NCI-H524 treated with DMSO at 0.1 percent for 48 hours (cell line): ENCODE measurements at regions not wholly inside any gene's neighbourhood (a gene's known extent, or its start where the extent isn't known, plus 50 kb on each side); places are given as distances from the start of the nearest gene placed in this dataset.
A peak's percentile ranks its signal among the peaks of the same experiment; 100 is the strongest.
"Not testable (repeated sequence)": the region's sequence is repeated elsewhere in the genome, so short reads cannot be mapped to it uniquely, and the experiment has no call there.

Experiments
- DNase-seq: peaks from one replicate; lab custom pipeline; 2025; lab: John Stamatoyannopoulos, UW

GRCh38 chr11:72525466-72525865 is 91.1 kb upstream of the CLPB start:
- DNase-seq: no peak

GRCh38 chr11:72524711-72525110 is 90.4 kb upstream of the CLPB start:
- no peak for DNase-seq

GRCh38 chr11:72523991-72524390 is 89.7 kb upstream of the CLPB start:
- DNase-seq: no peak

GRCh38 chr11:72522186-72522585 is 87.9 kb upstream of the CLPB start:
- no peak for DNase-seq

GRCh38 chr11:72521664-72522063 is 87.3 kb upstream of the CLPB start:
- DNase-seq: no peak

GRCh38 chr11:72520815-72521214 is 86.5 kb upstream of the CLPB start:
- DNase-seq: no peak

- DNase-seq: not testable (repeated sequence)
These were observed 85.6 kb upstream of the CLPB start for GRCh38 chr11:72519882-72520281.

GRCh38 chr11:72519220-72519881 is 85.0 kb upstream of the CLPB start:
- no peak for DNase-seq

GRCh38 chr11:72514331-72514730 is 80.0 kb upstream of the CLPB start:
- no peak for DNase-seq

- no peak for DNase-seq
These were observed 79.1 kb upstream of the CLPB start for GRCh38 chr11:72513411-72513810.

- no peak for DNase-seq
These were observed 78.6 kb upstream of the CLPB start for GRCh38 chr11:72512956-72513355.

- no peak for DNase-seq
These were observed 77.2 kb upstream of the CLPB start for GRCh38 chr11:72511393-72512047.

- DNase-seq: no peak
These were observed 72.7 kb upstream of the CLPB start for GRCh38 chr11:72507050-72507449.

GRCh38 chr11:72497731-72498130 is 63.4 kb upstream of the CLPB start:
- peak; percentile 32 for DNase-seq

- DNase-seq: no peak
These were observed 59.7 kb upstream of the CLPB start for GRCh38 chr11:72494109-72494429.

- DNase-seq: no peak
These were observed 59.2 kb upstream of the CLPB start for GRCh38 chr11:72493426-72494108.

GRCh38 chr11:72491001-72491400 is 56.7 kb upstream of the CLPB start:
- no peak for DNase-seq
